ENCODE measurements at regions not wholly inside any gene's neighbourhood (a gene's known extent, or its start where the extent isn't known, plus 50 kb on each side); places are given as distances from the start of the nearest gene placed in this dataset.

DNA sequence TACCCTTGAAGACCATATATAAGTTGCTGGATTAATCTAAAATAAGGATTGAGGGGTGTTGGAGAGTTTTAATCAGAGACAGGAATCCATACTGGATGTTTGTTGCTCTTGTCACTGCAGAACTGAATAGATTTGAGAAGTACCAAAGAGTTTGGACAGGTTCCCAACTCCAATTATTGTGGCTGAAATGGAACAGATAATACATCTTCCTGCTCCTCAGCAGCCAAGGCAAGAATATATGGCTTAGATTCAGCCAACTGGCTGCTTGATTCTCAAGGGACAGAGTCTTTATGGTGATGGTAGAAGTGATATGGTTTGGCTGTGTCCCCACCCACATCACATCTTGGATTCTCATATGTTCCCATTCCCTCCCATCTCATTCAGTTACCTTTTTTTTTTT, 97.0 kb upstream of the PDHA2 start:
- Histone ChIP-seq H2AFZ (ENCODE audit: low read length) (no peak overlapping the region), H3K79me2 (ENCODE audit: insufficient read depth, low read depth, low read length) (no peaks in the 10 kb centered on the region), H3K9me2 (ENCODE audit: insufficient read depth, low read length) (no peaks in the 10 kb centered on the region), H3K4me3 (ENCODE audit: low read depth, low read length, poor library complexity, severe bottlenecking) (no peak overlapping the region), H3K27ac (ENCODE audit: low read depth, low read length, poor library complexity, severe bottlenecking) (no peak overlapping the region), H4K20me1 (ENCODE audit: insufficient read depth, low read length) (no peaks in the 10 kb centered on the region), H3K4me2 (ENCODE audit: low read length) (no peak overlapping the region), H3K9me3 (ENCODE audit: low read length) (no peaks in the 10 kb centered on the region), H3K4me1 (ENCODE audit: insufficient read depth, low read length, poor library complexity, severe bottlenecking) (no peaks in the 10 kb centered on the region), H3K36me3 (ENCODE audit: insufficient read depth, low read length) (no peaks in the 10 kb centered on the region)
- intact Hi-C loops (cut with micrococcal nuclease; ENCODE audit: unreplicated experiment) = no loop called here
- TF ChIP-seq, protein P1, sequence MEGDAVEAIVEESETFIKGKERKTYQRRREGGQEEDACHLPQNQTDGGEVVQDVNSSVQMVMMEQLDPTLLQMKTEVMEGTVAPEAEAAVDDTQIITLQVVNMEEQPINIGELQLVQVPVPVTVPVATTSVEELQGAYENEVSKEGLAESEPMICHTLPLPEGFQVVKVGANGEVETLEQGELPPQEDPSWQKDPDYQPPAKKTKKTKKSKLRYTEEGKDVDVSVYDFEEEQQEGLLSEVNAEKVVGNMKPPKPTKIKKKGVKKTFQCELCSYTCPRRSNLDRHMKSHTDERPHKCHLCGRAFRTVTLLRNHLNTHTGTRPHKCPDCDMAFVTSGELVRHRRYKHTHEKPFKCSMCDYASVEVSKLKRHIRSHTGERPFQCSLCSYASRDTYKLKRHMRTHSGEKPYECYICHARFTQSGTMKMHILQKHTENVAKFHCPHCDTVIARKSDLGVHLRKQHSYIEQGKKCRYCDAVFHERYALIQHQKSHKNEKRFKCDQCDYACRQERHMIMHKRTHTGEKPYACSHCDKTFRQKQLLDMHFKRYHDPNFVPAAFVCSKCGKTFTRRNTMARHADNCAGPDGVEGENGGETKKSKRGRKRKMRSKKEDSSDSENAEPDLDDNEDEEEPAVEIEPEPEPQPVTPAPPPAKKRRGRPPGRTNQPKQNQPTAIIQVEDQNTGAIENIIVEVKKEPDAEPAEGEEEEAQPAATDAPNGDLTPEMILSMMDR (conservative IDR thresholded peaks at IDR 0.05; ENCODE audit: low read length) = no peak
- TF ChIP-seq EZH2phosphoT487 (IDR thresholded peaks at IDR 0.05; ENCODE audit: borderline replicate concordance, low read depth, low read length) = no peak
- BruUV-seq (replicated peaks) = no TSS peak
- ChIA-PET POLR2A (no interaction called here), CTCF (ENCODE audit: unreplicated experiment) (no interaction called here)
- DNase-seq (ENCODE audit: low spot score) = no peak

DNA sequence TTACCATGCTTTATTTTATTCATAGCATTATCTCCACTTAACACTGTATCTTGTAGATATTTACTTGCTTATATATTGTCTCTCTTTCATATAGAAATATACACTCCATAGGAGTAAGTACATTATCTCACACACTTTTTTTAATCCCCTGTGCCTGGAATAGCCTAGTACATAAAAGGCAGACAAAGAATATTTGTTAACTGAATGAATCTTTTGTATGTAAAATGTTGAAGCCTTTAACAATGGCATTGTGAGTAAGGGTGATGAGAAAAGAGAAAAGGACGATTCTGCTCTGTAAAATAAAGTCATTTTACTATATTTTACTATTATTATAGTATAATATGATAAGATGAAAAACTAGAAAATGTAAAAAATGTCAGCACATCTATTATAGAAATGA, 97.7 kb upstream of the PDHA2 start:
- Histone ChIP-seq H3K79me2 (ENCODE audit: insufficient read depth, low read depth, low read length) (no peaks in the 10 kb centered on the region), H2AFZ (ENCODE audit: low read length) (no peak overlapping the region), H4K20me1 (ENCODE audit: insufficient read depth, low read length) (no peaks in the 10 kb centered on the region), H3K36me3 (ENCODE audit: insufficient read depth, low read length) (no peaks in the 10 kb centered on the region), H3K9me2 (ENCODE audit: insufficient read depth, low read length) (no peaks in the 10 kb centered on the region), H3K4me1 (ENCODE audit: insufficient read depth, low read length, poor library complexity, severe bottlenecking) (no peaks in the 10 kb centered on the region), H3K4me2 (ENCODE audit: low read length) (no peak overlapping the region), H3K27ac (ENCODE audit: low read depth, low read length, poor library complexity, severe bottlenecking) (no peak overlapping the region), H3K9me3 (ENCODE audit: low read length) (no peaks in the 10 kb centered on the region), H3K4me3 (ENCODE audit: low read depth, low read length, poor library complexity, severe bottlenecking) (no peak overlapping the region)
- intact Hi-C loops (cut with micrococcal nuclease; ENCODE audit: unreplicated experiment) = no loop called here
- TF ChIP-seq, protein P1 (conservative IDR thresholded peaks at IDR 0.05; ENCODE audit: low read length) = no peak
- no peak for TF ChIP-seq EZH2phosphoT487 (IDR thresholded peaks at IDR 0.05; ENCODE audit: borderline replicate concordance, low read depth, low read length)
- CTCF ChIA-PET (ENCODE audit: unreplicated experiment) = no interaction called here
- POLR2A ChIA-PET = no interaction called here
- DNase-seq (ENCODE audit: low spot score) = no peak
- BruUV-seq (replicated peaks) = no TSS peak

DNA sequence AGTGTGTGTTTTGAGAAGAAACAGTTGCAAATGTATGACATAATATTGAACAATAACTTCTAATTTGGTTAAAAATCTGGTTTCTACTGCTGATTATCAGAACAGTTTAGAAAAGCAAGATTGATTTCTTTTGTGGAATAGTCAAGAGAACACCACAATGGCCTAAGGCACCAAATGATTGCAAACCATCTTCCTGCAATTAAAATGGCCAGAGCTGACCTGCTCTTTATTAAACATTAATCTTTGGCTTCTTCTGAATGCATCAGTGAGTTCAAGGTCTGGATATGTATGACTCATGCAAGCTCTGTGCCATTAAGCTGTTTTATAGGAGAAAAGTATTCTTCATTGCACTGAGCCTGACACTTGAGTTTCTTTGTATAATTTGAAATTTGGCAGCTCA, 107.8 kb upstream of the PDHA2 start:
- Histone ChIP-seq H3K9me2 (ENCODE audit: insufficient read depth, low read length) (no peaks in the 10 kb centered on the region), H2AFZ (ENCODE audit: low read length) (no peak overlapping the region), H3K79me2 (ENCODE audit: insufficient read depth, low read depth, low read length) (no peaks in the 10 kb centered on the region), H3K36me3 (ENCODE audit: insufficient read depth, low read length) (no peaks in the 10 kb centered on the region), H3K4me1 (ENCODE audit: insufficient read depth, low read length, poor library complexity, severe bottlenecking) (no peaks in the 10 kb centered on the region), H3K4me3 (ENCODE audit: low read depth, low read length, poor library complexity, severe bottlenecking) (no peak overlapping the region), H3K4me2 (ENCODE audit: low read length) (no peak overlapping the region), H3K27ac (ENCODE audit: low read depth, low read length, poor library complexity, severe bottlenecking) (no peak overlapping the region), H3K9me3 (ENCODE audit: low read length) (no peaks in the 10 kb centered on the region), H4K20me1 (ENCODE audit: insufficient read depth, low read length) (no peaks in the 10 kb centered on the region)
- ChIA-PET POLR2A (interaction anchor here (0.7 kb wide), 2 partner anchors 12 to 136 kb away, joined by 3 read pairs; no protein-coding TSS in a partner anchor), CTCF (ENCODE audit: unreplicated experiment) (no interaction called here)
- intact Hi-C loops (cut with micrococcal nuclease; ENCODE audit: unreplicated experiment) = no loop called here
- no peak for DNase-seq (ENCODE audit: low spot score)
- BruUV-seq (replicated peaks) = no TSS peak
- TF ChIP-seq EZH2phosphoT487 (IDR thresholded peaks at IDR 0.05; ENCODE audit: borderline replicate concordance, low read depth, low read length) = no peak
- TF ChIP-seq, protein P1 (conservative IDR thresholded peaks at IDR 0.05; ENCODE audit: low read length) = no peak
